ENCODE measurements at regions not wholly inside any gene's neighbourhood (a gene's known extent, or its start where the extent isn't known, plus 50 kb on each side); places are given as distances from the start of the nearest gene placed in this dataset.

GRCh38 chr6:100228834-100229441, 234.9 kb upstream of the MCHR2 start:
- no peak for TF ChIP-seq EZH2 (IDR thresholded peaks at IDR 0.05; ENCODE audit: borderline replicate concordance, insufficient read depth, low read depth, low read length, poor library complexity, severe bottlenecking)
- peak; percentile 20 for TF ChIP-seq CTCF (IDR thresholded peaks at IDR 0.05)
